HG03469 (cell line): ENCODE measurements at regions not wholly inside any gene's neighbourhood (a gene's known extent, or its start where the extent isn't known, plus 50 kb on each side); places are given as distances from the start of the nearest gene placed in this dataset.
"Not testable (repeated sequence)": the region's sequence is repeated elsewhere in the genome, so short reads cannot be mapped to it uniquely, and the experiment has no call there.

Source experiments
- ATAC-seq: cut with Tn5 transposase; IDR thresholded peaks from one replicate; pipeline ENCODE4 v1.9.1; 2021; ENCODE audit warnings: mild to moderate bottlenecking, moderate library complexity, moderate number of reproducible peaks; ENCODE audit not compliant: unreplicated experiment

DNA sequence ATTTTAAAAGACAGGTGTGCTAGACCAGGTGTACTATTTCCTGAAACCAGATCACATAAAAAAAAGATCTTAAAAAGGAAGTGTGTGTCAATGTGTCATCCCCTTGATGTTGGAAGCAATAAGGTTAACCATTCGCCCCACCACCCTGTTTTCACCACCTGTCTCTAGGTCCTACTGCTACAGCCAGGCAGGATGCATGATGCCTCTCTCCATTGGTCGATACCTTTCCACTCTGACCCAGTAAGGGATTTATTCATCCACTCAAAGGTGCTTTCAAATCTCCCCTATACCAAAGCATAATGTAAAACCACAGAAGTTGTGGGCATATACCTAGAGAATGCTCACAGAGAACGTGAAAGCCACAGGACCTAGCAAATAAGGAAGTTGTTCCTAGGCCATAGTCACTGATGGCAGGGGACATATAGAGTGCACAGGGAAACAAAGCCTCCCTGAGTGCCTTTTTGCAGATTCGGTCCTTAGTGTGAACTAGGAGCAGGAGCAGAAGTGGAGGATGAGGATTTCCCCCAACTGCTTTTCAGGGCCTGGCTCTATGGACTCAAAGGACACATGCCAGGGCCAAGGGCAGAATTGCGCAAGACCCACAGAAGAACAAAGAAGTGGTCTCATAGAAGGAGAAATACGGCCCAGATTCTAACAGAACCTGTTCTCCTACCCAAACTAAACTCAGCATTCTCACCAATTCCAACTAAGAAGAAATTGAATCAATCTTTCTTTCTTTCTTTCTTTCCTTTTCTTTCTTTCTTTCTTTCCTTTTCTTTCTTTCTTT, 631.5 kb upstream of the NRP1 start:
- no peak for ATAC-seq

DNA sequence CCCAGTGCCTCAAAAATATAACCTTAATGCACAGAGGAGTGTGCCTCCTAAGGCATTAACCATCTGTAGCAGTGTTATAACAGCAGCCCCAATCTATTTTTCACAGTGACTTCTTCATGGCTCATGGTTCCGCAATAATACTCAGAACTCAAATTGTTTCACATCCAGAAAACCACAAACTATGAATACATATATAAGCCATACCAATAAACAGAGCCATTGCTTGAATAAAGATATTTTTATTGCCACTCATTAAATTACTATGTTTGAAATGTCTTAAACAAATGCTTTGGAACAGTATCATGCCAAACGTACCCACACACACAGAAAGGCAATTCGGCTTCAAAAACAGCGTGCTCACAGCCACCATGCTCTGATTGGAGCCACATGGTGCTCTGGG, 629.3 kb upstream of the NRP1 start:
- ATAC-seq = no peak

DNA sequence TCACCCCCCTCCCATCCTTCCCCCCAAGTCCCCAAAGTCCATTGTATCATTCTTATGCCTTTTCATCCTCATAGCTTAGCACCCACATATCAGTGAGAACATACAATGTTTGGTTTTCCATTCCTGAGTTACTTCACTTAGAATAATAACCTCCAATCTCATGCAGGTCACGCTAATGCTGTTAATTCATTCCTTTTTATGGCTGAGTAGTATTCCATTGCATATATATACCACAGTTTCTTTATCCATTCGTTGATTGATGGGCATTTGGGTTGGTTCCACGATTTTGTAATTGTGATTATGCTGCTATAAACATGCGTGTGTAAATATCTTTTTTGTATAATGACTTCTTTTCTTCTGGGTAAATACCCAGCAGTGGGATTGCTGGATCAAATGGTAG, 621.9 kb upstream of the NRP1 start:
- ATAC-seq = not testable (repeated sequence)

DNA sequence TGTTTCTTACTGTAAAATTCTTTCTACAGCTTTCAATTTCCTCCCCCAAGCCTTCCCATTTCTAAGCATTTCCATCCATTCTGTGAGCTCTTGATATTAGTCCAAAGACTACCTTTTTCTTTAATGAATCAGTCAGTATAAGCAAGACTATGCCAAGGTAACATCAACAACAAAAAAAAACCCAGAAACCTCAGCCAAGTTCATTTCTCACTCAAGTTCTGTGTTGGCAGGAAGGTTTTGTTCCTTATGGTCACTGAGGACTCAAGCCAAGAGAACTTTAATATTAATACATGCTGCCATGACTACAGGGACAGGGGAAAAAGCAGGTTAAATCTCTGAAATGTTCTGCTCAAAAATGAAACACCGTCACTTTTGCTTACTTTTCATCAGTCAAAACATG, 621.2 kb upstream of the NRP1 start:
- ATAC-seq = no peak

DNA sequence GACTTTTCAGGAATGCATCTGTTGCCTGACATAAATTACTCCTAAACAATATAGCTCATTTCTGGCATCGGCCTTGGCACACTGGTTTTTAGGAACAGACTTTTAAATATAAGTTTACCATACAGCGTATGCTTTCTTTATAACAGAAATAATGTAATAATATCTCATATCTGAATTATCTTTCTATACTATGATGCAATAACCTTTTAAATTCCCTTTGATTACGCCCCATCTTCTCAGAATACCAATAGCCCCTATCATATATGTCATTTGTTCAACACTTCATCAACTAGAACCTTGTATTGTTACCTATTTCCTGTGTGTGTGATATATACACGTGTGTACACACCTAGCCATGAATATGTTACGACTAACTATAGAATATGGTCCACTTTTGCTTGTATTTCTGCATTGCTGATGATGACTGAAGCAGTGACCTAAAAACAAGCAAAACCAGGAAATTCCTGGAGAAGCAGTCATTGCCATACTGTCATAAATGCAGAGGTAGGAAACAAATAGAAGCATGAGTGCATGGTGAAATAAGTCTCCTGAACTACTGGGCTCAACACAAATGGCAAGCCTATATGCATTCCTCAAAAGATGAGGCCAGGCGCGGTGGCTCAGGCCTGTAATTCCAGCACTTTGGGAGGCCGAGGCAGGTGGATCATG, 618.4 kb upstream of the NRP1 start:
- ATAC-seq = no peak

DNA sequence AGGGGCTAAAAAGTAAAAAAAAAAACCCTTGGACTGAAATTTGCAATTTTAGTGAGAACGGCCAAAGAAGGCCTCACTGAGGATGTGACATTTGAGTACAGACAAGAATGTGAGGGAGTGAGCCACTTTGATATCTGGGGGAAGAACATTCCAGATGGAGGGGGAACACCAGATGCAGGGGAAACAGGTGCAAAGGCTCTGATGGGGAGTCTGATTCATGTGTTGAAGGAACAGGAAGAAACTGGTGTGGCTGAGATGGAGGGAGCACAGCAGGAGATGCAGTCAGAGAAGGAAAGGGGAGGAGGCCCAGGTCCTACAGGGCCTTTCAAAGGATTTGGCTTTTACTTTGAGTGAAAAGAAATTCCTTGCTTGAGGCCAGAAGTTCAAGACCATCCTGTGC, 615.7 kb upstream of the NRP1 start:
- no peak for ATAC-seq

DNA sequence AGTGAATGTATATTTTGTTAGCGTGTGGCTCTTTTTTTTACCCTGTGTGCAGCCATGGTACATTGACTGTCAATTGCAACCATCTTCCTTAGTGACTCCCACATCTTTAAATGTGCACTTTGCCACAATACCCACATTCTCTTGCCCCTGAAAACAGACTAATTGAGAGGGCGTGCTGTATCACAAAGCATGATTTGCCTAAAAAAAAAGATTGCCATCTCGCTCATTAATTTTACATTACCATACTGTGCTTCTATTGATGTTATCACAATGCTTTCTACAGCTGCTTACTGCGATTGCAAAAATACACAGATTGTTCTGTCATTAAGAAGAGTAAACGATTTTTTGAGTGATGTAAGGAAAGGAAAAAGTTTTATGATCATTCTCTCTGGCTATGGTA, 613.1 kb upstream of the NRP1 start:
- no peak for ATAC-seq

DNA sequence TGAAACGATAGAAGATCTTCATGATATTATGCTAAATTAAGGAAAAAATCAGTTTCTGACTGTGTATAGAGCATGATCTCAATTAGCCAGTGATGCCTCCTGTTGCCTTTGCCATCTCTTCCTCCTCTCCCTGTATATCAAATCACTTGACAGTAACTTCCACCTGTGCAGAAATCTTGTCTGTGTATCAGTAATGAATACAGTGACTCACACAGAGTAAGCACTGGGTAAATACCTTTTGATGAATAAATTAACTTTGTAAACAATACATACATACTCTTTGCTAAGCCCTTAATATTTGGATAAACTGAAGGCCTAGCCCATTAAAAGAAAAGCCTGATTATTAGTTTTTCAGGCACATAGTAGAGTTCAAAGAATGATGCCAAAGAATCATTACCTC, 610.6 kb upstream of the NRP1 start:
- no peak for ATAC-seq

DNA sequence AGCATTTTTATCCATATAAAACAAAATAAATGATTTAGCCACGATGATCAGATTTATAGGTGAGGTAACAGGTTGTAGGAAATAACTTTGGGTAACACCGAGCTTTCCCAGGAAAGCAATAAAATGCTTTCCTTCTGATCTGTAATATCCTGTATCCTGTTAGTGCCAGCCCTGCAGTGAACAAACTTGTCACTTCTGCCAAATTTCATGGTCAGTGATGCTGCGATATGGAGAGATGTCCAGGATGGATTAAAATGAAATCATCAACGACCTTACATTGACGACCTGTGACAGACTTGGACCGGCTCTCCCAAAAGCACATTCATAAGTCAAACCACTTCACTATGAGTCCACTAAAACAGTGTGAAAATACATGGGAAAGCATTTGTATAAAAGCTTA, 608.0 kb upstream of the NRP1 start:
- no peak for ATAC-seq

DNA sequence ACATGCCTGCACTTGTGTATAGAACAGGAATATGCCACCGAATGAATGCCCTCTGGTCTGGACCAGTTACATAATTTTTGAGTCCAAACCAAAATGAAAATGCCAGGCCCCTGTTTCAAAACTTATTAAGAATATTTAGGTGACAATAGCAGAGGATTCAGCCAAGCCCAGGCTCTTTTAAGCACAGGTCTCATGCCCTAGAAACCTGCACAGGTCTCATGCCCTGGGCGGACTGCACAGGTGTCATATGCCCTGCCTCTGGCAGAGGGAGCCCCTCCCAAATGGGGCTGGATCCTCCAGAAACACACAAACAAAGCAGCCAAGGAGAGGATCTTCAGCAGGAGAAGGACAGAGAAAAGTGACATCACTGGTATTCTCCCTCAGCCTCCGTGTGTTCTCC, 605.4 kb upstream of the NRP1 start:
- ATAC-seq = no peak

DNA sequence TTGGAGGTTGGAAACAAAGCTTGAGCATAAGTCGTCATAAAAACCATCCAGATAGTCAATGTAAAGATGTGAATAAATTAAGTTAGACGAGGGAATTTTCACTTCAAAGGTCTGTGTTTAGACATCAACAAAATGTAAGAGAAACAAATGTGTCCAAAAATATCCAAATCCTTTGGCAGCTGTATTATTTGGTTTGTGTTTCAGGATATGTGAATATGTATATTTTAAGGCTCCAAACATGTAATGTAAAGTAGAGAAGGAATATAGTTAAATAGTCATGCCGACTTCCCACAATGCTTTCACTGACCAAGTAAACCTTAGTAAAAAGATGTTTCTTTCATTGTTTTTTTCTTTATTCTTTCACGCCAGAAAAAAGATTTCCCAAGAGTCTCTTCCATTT, 604.9 kb upstream of the NRP1 start:
- ATAC-seq = no peak

DNA sequence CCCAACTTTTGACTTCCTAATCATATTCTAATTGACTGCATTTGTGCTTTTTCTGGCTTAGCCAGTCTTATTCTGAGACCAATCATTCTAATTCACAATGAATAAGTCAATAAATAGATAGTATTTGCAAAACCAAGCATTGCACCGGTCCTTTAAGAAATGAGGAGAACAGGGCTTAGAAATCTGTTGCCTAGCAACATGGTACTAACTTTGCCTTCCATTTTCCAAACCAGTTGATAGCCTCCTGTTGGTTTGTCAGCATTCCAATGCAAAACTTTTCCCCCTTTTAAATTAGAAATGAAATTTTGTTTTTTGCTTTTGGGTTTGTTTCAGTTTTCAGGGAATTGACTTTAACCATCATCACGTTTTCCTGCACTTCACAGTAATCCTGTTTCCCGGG, 603.5 kb upstream of the NRP1 start:
- ATAC-seq = no peak

DNA sequence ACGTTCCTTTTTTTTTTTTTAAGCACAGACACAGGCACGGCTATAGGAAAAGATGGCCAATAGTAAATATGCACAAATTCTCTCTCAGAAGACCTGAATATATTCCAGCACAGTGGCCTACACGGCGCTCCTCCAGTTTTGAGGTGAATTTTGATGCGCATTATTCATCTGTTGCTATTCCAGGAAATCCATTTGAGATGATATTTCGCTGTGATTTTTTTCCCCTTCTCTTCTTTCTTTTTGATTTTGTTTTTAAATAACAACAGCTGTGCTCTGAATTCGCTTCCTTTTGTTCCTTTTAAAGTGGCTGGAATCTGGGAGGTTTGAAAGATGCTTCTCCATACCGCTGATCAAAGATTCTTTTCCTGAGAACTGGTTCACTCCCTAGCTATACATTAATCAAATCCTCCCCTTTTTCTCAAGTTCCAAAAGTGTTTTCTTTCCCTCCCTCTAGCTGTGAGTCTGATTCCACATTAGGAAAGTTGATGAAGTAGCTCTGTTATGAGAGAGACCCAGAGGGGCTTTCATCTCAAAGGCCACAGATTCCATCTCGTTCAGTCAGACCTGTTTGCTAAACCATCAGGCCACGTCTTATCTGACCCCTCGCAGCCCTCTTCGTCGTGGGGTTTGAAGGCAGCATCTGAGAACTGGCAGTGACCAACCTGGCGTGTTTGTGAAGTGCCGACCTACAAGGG, 602.7 kb upstream of the NRP1 start:
- no peak for ATAC-seq

DNA sequence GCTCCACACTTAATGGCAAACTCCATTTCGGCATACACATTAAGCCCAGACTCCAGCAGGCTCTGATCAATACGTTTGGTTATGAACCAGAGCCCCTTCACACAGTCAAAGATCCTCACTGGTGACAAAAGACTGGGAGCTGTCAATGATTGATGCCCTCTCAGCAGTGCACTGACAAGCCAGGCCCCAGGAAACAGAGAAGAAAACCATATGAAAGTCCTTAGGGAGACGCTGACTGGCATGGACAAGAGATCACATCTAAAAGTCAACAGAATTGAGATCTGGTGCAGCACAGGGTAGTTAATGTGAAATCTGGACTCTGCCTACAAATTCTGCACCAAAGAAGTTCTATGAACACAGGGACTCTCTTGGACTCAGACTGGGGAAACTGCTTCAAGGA, 600.9 kb upstream of the NRP1 start:
- no peak for ATAC-seq

DNA sequence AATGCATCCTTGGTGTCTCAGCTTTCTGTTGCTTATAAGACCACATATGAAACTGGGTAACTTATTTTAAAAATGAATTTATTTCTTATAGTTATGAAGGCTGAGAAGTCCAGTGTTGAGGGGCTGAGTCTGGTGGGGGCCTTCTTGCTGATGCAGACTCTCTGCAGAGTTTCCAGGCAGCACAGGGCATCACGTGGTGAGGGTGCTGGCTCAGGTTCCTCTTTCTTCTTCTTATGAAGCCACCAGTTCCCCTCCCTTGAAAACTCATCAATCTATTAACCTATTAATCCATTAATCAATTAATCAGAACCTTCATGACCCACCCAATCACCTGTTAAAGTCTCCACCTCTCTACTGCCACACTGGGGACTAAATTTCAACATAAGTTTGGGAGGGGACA, 595.6 kb upstream of the NRP1 start:
- ATAC-seq = no peak

DNA sequence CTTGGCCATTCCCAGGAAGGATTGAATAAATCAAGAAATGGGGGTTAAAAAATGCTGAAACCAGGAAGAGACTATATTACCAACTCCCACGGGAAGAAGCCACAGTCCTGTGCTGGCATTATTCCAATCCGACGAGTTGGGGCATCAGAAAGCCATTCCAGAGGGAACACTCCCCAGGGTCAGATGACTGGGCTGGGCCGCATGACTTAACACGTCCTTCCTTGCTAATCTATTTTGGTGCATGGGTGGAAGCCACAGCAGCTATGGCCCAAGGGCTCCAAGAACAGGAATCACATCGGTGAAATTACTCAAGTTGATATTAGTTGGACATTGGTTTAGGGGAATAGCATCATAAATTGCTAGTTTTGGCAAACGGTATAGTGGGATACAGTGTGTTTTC, 592.9 kb upstream of the NRP1 start:
- ATAC-seq = no peak

DNA sequence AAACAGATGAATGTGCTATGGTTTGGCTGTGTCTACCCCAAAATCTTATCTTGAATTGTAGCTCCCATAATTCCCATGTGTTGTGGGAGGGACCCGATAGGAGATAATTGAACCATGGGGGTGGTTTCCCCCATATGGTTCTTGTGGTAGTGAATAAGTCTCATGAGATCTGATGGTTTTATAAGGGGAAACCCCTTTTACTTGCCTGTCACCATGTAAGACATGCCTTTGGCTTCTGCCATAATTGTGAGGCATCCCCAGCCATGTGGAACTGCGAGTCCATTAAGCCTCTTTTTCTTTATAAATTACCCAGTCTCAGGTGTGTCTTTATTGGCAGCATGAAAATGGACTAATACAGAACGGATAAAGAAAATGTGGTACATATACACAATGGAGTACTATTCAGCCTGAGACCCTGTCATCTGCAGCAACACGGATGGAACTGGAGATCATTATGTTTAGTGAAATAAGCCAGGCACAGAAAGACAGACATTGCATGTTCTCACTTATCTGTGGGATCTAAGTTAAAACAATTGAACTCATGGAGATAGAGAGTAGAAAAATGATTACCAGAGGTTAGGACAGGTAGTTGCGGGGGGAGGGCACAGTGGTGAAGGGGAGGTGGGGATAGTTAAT, 587.6 kb upstream of the NRP1 start:
- ATAC-seq = no peak

DNA sequence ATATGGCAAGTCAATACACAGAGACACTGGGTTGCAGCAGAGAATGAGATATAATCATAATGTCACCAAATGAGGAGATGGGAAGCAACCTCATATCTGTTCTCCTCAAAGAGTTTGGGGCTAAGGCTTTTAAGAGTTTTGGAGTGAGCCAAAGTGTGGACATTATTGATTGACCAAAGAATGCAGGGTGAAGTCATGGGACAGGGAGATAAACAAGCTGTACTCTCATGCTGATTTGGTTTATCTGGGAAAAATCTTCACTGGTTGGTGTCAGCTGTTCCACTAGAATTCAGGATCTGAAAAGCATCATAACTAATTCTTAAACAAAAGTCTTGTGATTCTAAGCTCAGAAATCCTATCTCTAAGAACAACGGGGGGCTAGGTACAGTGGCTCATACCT, 585.9 kb upstream of the NRP1 start:
- ATAC-seq = no peak

DNA sequence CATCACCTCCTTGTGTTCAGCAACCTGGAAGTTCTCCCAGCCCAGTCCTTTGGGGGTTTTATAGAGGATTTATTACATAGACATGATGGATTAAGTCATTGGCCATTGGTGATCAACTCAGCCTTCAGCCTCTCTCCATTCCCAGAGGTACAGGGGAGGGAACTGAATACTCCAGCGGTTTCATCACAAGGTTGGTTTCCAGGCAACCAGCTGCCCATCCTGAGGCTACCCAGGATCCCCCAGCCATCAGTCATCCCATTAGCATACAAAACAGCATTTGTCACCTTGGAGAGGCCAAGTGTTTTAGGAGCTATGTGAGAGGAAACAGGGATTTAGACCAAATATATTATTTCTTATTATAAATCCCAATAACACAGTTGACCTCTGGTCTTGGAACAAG, 584.8 kb upstream of the NRP1 start:
- ATAC-seq = no peak

DNA sequence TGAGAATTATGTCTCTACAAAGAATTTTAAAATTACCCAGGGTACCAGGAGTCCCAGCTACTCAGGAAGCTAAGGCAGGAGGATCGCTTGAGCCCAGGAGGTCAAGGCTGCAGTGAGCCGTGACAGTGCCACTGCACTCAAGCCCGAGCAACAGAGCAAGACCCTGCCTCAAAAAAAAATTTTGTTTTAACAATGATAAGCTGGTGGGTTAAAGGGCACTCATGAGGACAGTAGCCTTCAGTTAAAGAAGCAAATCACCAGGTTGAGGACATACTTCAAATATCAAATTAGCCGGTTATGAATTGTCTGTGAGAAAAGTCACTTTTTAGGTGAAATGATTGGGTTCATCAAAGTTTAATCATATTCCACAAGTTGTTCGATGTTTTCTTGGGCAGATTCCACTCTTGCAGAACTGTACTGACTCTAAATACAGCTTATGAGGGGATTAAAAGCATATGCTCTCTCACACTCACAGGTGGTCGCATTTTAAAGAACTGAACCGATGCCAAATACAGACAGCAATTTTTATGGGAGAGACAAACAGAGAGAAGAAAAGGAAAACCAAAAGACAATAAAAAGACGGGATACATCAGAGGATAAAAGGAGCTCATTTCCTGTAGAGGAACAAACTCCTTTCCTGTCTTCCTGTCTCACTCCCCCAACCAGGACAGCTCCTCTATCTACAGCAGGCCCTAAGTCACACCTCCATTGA, 582.8 kb upstream of the NRP1 start:
- no peak for ATAC-seq

DNA sequence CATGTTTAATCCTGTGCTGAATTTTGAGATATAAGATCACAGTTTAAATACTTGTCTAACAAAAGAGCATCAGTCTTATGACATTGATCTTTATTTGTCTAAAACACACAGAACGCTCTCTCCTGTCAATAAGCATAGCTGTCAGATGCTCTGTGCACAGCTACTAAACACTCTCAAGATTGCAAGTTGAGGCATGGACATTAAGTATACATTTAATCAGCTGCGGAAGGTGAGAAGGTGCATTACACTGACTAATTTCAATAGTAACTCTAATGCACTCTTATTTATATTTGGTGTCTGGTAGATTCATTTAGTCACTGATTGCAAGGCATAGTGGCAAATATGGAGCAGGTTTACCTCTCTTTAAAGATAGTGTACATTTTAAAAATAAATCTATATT, 580.3 kb upstream of the NRP1 start:
- no peak for ATAC-seq
